HEK293 (cell line): ENCODE measurements at regions not wholly inside any gene's neighbourhood (a gene's known extent, or its start where the extent isn't known, plus 50 kb on each side); places are given as distances from the start of the nearest gene placed in this dataset.

Source experiments
- CTCF ChIP-seq: fragments of 450-650 bp; formaldehyde crosslinking; IDR thresholded peaks from 2 replicates; pipeline ENCODE4 v1.5.1; 2016; ENCODE audit warnings: missing biosample characterization, missing genetic modification characterization
- GFI1B ChIP-seq: fragments of 450-650 bp; formaldehyde crosslinking; IDR thresholded peaks from 2 replicates; pipeline ENCODE4 v1.5.1; 2016; ENCODE audit warnings: missing biosample characterization, missing genetic modification characterization
- MZF1 ChIP-seq: fragments of 450-650 bp; formaldehyde crosslinking; IDR thresholded peaks from 2 replicates; pipeline ENCODE4 v1.5.1; 2017; ENCODE audit warnings: missing biosample characterization, missing genetic modification characterization, borderline replicate concordance
- PATZ1 ChIP-seq: fragments of 450-650 bp; formaldehyde crosslinking; IDR thresholded peaks from 2 replicates; pipeline ENCODE4 v1.5.1; 2016; ENCODE audit warnings: missing biosample characterization, missing genetic modification characterization
- ZNF214 ChIP-seq: fragments of 450-650 bp; formaldehyde crosslinking; IDR thresholded peaks from 2 replicates; pipeline ENCODE4 v1.5.1; 2017; ENCODE audit warnings: missing biosample characterization, mild to moderate bottlenecking, missing genetic modification characterization, borderline replicate concordance
- ZNF23 ChIP-seq: fragments of 450-650 bp; formaldehyde crosslinking; IDR thresholded peaks from 2 replicates; pipeline ENCODE4 v1.5.1; 2016; ENCODE audit warnings: missing biosample characterization, missing genetic modification characterization, borderline replicate concordance
- ZNF266 ChIP-seq: fragments of 450-650 bp; formaldehyde crosslinking; IDR thresholded peaks from 2 replicates; pipeline ENCODE4 v1.5.1; 2016; ENCODE audit warnings: missing biosample characterization, missing genetic modification characterization, low read depth
- ZNF555 ChIP-seq: fragments of 450-650 bp; formaldehyde crosslinking; conservative IDR thresholded peaks from 2 replicates; pipeline ENCODE4 v1.5.1; 2017; ENCODE audit warnings: missing biosample characterization, mild to moderate bottlenecking, missing genetic modification characterization, inconsistent platforms
- ZNF76 ChIP-seq: fragments of 450-650 bp; formaldehyde crosslinking; IDR thresholded peaks from 2 replicates; pipeline ENCODE4; 2016; ENCODE audit warnings: low read depth, missing biosample characterization, missing genetic modification characterization, borderline replicate concordance
- TF ChIP-seq, protein P1 (sequence below): fragments of 450-650 bp; formaldehyde crosslinking; IDR thresholded peaks from 2 replicates; pipeline ENCODE4 v1.5.1; 2016; ENCODE audit warnings: missing biosample characterization, missing genetic modification characterization
- TF ChIP-seq, protein P2 (sequence below): fragments of 450-650 bp; formaldehyde crosslinking; IDR thresholded peaks from 2 replicates; pipeline ENCODE4 v1.5.1; 2016; ENCODE audit warnings: missing biosample characterization, missing genetic modification characterization
- TF ChIP-seq, protein P3 (sequence below): fragments of 450-650 bp; formaldehyde crosslinking; IDR thresholded peaks from 2 replicates; pipeline ENCODE4 v1.5.1; 2016; ENCODE audit warnings: missing biosample characterization, missing genetic modification characterization, low read depth

- TF ChIP-seq CTCF (tag by site-specific recombination) (no peak), ZNF555 (no peak), GFI1B (tag by site-specific recombination) (no peak), MZF1 (tag by site-specific recombination) (no peak), ZNF266 (tag by site-specific recombination) (no peak), ZNF214 (tag by site-specific recombination) (no peak), PATZ1 (tag by site-specific recombination) (no peak), ZNF76 (tag by site-specific recombination) (no peak), ZNF23 (tag by site-specific recombination) (no peak)
- TF ChIP-seq, protein P1, sequence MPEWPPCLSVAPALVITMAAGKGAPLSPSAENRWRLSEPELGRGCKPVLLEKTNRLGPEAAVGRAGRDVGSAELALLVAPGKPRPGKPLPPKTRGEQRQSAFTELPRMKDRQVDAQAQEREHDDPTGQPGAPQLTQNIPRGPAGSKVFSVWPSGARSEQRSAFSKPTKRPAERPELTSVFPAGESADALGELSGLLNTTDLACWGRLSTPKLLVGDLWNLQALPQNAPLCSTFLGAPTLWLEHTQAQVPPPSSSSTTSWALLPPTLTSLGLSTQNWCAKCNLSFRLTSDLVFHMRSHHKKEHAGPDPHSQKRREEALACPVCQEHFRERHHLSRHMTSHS = no peak
- TF ChIP-seq, protein P2, sequence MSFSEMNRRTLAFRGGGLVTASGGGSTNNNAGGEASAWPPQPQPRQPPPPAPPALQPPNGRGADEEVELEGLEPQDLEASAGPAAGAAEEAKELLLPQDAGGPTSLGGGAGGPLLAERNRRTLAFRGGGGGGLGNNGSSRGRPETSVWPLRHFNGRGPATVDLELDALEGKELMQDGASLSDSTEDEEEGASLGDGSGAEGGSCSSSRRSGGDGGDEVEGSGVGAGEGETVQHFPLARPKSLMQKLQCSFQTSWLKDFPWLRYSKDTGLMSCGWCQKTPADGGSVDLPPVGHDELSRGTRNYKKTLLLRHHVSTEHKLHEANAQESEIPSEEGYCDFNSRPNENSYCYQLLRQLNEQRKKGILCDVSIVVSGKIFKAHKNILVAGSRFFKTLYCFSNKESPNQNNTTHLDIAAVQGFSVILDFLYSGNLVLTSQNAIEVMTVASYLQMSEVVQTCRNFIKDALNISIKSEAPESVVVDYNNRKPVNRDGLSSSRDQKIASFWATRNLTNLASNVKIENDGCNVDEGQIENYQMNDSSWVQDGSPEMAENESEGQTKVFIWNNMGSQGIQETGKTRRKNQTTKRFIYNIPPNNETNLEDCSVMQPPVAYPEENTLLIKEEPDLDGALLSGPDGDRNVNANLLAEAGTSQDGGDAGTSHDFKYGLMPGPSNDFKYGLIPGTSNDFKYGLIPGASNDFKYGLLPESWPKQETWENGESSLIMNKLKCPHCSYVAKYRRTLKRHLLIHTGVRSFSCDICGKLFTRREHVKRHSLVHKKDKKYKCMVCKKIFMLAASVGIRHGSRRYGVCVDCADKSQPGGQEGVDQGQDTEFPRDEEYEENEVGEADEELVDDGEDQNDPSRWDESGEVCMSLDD (tag by site-specific recombination) = no peak
- TF ChIP-seq, protein P3, sequence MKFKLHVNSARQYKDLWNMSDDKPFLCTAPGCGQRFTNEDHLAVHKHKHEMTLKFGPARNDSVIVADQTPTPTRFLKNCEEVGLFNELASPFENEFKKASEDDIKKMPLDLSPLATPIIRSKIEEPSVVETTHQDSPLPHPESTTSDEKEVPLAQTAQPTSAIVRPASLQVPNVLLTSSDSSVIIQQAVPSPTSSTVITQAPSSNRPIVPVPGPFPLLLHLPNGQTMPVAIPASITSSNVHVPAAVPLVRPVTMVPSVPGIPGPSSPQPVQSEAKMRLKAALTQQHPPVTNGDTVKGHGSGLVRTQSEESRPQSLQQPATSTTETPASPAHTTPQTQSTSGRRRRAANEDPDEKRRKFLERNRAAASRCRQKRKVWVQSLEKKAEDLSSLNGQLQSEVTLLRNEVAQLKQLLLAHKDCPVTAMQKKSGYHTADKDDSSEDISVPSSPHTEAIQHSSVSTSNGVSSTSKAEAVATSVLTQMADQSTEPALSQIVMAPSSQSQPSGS (tag by site-specific recombination) = no peak
These were observed 455.6 kb upstream of the PROK2 start for GRCh38 chr3:72240531-72240930.
